ENCODE measurements at regions not wholly inside any gene's neighbourhood (a gene's known extent, or its start where the extent isn't known, plus 50 kb on each side); places are given as distances from the start of the nearest gene placed in this dataset.

GRCh38 chr1:232548691-232549090 is 81.2 kb downstream of the SIPA1L2 start:
- Mint-ChIP-seq H3K9me3 (no peaks in the 10 kb centered on the region), H3K4me1 (peaks cover 55% of the 10 kb centered on the region), H3K36me3 (ENCODE audit: low read depth) (peaks cover 2% of the 10 kb centered on the region), H3K27me3 (ENCODE audit: insufficient read depth) (no peaks in the 10 kb centered on the region), H3K27ac (peak overlapping the region; percentile 74), H3K4me3 (no peak overlapping the region)
- peaks cover 29% of the 10 kb centered on the region for H3K4me1 ChIP-seq (ENCODE audit: control insufficient read depth, insufficient read depth, low read length)
- no peak for TF ChIP-seq CTCF (conservative IDR thresholded peaks at IDR 0.05)
- H3K27me3 ChIP-seq (ENCODE audit: control insufficient read depth, insufficient read depth, low read length, poor library complexity, severe bottlenecking) = no peaks in the 10 kb centered on the region
- no peak for DNase-seq
- H3K9me3 ChIP-seq (ENCODE audit: control insufficient read depth, low read length) = no peaks in the 10 kb centered on the region
- no peak overlapping the region for H3K4me3 ChIP-seq (ENCODE audit: low read length)
- no peak overlapping the region for H3K9ac ChIP-seq (ENCODE audit: extremely low read depth, low read length, poor library complexity, severe bottlenecking)
- H3K36me3 ChIP-seq (ENCODE audit: control insufficient read depth, insufficient read depth, low read length) = peaks cover 11% of the 10 kb centered on the region
- no peak overlapping the region for H3K27ac ChIP-seq (ENCODE audit: low read depth, low read length)
- WGBS, 2 experiments (ENCODE audit: insufficient coverage in 1 of 2, insufficient read length in 1 of 2) = 71 to 74% methylated on average over 5 of the region's 5 CpGs

DNA sequence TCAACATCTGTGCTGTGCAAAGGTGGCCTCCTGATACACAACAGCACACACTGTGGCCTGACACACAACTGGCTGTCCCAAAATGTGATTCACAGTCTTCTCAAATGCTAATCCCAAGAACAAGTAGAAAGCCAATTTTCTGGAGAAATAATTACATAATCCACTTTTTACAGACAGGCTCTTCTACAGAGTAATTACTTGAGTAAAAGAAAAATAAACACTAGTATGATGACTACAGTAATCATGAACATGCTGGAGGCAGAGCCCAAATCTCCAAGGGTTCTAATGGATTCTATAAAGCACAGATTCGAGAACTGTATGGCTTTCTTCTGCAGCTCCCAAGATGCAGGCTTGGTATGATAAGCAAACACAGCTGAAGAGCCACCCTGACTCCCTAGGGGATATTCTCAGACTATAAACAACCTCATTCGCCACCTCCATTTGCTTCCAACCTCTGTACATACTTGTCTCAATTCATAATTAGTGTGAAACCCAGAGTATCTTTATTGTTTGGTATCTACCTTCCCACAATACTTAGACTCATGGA is 81.9 kb downstream of the SIPA1L2 start:
- Mint-ChIP-seq H3K4me1 (peaks cover 50% of the 10 kb centered on the region), H3K36me3 (ENCODE audit: low read depth) (peaks cover 2% of the 10 kb centered on the region), H3K4me3 (no peak overlapping the region), H3K27ac (no peak overlapping the region), H3K9me3 (no peaks in the 10 kb centered on the region), H3K27me3 (ENCODE audit: insufficient read depth) (no peaks in the 10 kb centered on the region)
- H3K4me3 ChIP-seq (ENCODE audit: low read length) = no peak overlapping the region
- no peak overlapping the region for H3K27ac ChIP-seq (ENCODE audit: low read depth, low read length)
- no peaks in the 10 kb centered on the region for H3K27me3 ChIP-seq (ENCODE audit: control insufficient read depth, insufficient read depth, low read length, poor library complexity, severe bottlenecking)
- 73 to 93% methylated on average over 2 of the region's 2 CpGs for WGBS, 2 experiments (ENCODE audit: insufficient coverage in 1 of 2, insufficient read length in 1 of 2)
- DNase-seq = no peak
- H3K36me3 ChIP-seq (ENCODE audit: control insufficient read depth, insufficient read depth, low read length) = peaks cover 16% of the 10 kb centered on the region
- no peaks in the 10 kb centered on the region for H3K9me3 ChIP-seq (ENCODE audit: control insufficient read depth, low read length)
- H3K9ac ChIP-seq (ENCODE audit: extremely low read depth, low read length, poor library complexity, severe bottlenecking) = no peak overlapping the region
- no peak for TF ChIP-seq CTCF (conservative IDR thresholded peaks at IDR 0.05)
- peaks cover 25% of the 10 kb centered on the region for H3K4me1 ChIP-seq (ENCODE audit: control insufficient read depth, insufficient read depth, low read length)

DNA sequence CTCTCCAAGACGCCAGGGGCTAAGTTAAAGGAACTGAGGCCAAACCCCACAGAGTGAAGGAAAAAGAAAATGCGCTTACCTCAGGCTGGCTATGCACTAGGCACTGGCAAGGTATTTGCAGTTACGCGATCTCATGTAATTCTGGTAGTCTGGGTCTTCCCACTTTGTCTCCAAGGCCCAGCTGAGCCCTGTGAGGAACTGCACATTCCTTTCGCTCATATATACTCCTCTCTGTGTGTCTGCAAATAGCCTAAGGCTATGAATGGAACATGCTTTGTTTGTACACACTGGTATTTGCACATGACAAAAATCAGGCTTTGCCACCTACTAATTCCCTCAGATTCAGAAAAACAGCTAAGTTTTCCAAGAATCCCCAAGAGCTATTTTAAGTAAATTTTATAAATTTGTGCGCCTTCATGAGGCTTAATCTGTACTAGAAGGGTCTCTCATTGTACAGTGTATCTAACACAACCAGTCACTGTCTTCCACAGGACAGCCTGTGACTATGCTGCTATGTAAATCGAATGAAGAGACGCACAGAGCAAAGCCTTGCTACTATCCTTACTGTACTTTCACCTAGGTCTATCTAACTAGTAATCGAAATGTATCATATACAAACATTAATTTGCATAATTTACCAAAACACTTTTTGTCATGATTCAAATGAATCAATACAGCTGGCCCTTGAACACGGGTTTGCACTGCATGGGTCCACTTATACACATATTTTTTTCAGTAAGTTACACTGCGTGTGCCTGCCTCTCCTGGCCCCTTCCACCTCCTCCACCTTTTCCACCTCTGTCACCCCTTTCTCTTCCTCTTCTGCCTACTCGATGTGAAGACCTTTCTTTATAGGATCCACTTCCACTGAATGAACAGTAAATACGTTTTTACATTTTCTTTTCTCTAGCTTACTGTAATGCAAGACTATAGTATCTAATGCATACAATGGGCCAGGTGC is 87.0 kb downstream of the SIPA1L2 start:
- TF ChIP-seq CTCF (conservative IDR thresholded peaks at IDR 0.05) = no peak
- no peak for DNase-seq
- peaks cover 15% of the 10 kb centered on the region for H3K36me3 ChIP-seq (ENCODE audit: control insufficient read depth, insufficient read depth, low read length)
- H3K27ac ChIP-seq (ENCODE audit: low read depth, low read length) = peak overlapping the region; percentile 14
- no peak overlapping the region for H3K4me3 ChIP-seq (ENCODE audit: low read length)
- peaks cover 16% of the 10 kb centered on the region for H3K4me1 ChIP-seq (ENCODE audit: control insufficient read depth, insufficient read depth, low read length)
- H3K9ac ChIP-seq (ENCODE audit: extremely low read depth, low read length, poor library complexity, severe bottlenecking) = no peak overlapping the region
- no peaks in the 10 kb centered on the region for H3K9me3 ChIP-seq (ENCODE audit: control insufficient read depth, low read length)
- H3K27ac Mint-ChIP-seq = peak overlapping the region; percentile 27
- no peaks in the 10 kb centered on the region for H3K27me3 ChIP-seq (ENCODE audit: control insufficient read depth, insufficient read depth, low read length, poor library complexity, severe bottlenecking)
- no peaks in the 10 kb centered on the region for H3K9me3 Mint-ChIP-seq
- no peak overlapping the region for H3K4me3 Mint-ChIP-seq
- no peaks in the 10 kb centered on the region for H3K27me3 Mint-ChIP-seq (ENCODE audit: insufficient read depth)
- 91 to 94% methylated on average over 9 to 13 of the region's 13 CpGs for WGBS, 2 experiments (ENCODE audit: insufficient coverage in 1 of 2, insufficient read length in 1 of 2)
- H3K36me3 Mint-ChIP-seq (ENCODE audit: low read depth) = no peaks in the 10 kb centered on the region
- peaks cover 42% of the 10 kb centered on the region for H3K4me1 Mint-ChIP-seq

Data from endodermal cell (in vitro differentiated cells).